GM12878 (cell line): ENCODE measurements at regions not wholly inside any gene's neighbourhood (a gene's known extent, or its start where the extent isn't known, plus 50 kb on each side); places are given as distances from the start of the nearest gene placed in this dataset.

Experiments used
- ATAC-seq: fragments of 200-7000 bp; cut with Tn5 transposase; 3 replicates; pipeline ENCODE4 v1.9.1; 2020; ENCODE audit warnings: mild to moderate bottlenecking, moderate library complexity
- BruUV-seq: library from RNA; stranded (reverse); fragments of 400-500 nt; replicated peaks from 2 replicates; lab custom pipeline; 2021; lab: Mats Ljungman, UMichigan
- CTCF ChIA-PET: fragments of 300-600 bp; sonication (Branson Sonifier 250); formaldehyde crosslinking; extraction: SDS; loops from one replicate; lab custom pipeline; 2021; ENCODE audit warnings: inconsistent platforms; lab: Yijun Ruan, JAX
- POLR2A ChIA-PET: fragments of 350-600 bp; formaldehyde crosslinking; extraction: SDS; loops from one replicate; lab custom pipeline; 2021; ENCODE audit warnings: inconsistent platforms; lab: Charles Lee
- RAD21 ChIA-PET: fragments of 300-600 bp; sonication (Branson Sonifier 250); formaldehyde crosslinking; loops from one replicate; lab custom pipeline; 2023; ENCODE audit warnings: antibody characterized with exemption; ENCODE audit not compliant: unreplicated experiment; lab: Charles Lee
- SMC1A ChIA-PET: fragments of 300-600 bp; sonication (Branson Sonifier 250); formaldehyde crosslinking; loops from one replicate; lab custom pipeline; 2023; ENCODE audit not compliant: unreplicated experiment, uncharacterized antibody; lab: Charles Lee
- DNase-seq: peaks from one replicate; pipeline ENCODE4 v3.0.0-alpha.2; 2011; ENCODE audit warnings: low read depth, low spot score
- FAIRE-seq: peaks from 3 replicates; lab custom pipeline; 2011; peaks lifted over from hg19 to GRCh38; lab: Jason Lieb, UNC
- H2AFZ ChIP-seq: 2 replicates; pipeline ENCODE4 v1.6.0; 2011; ENCODE audit warnings: low read depth, low read length, control low read depth; ENCODE audit not compliant: control insufficient read depth
- H3K27ac ChIP-seq: 2 replicates; pipeline ENCODE4 v1.5.1; 2011; ENCODE audit warnings: control low read depth; ENCODE audit not compliant: control insufficient read depth, insufficient read depth
- H3K27me3 ChIP-seq, 2 experiments: replicated peaks in 1 of 2; 2 replicates each; pipeline versions ENCODE4 v1.6.0 to v1.6.1; 2011; ENCODE audit warnings: low read length in 1 of 2; ENCODE audit not compliant: control insufficient read depth in 2 of 2, insufficient read depth in 2 of 2
- H3K36me3 ChIP-seq, 2 experiments: 2 replicates each; pipeline ENCODE4 v1.5.1; 2011; ENCODE audit warnings: low read length in 1 of 2; ENCODE audit not compliant: control insufficient read depth in 2 of 2, insufficient read depth in 2 of 2
- H3K4me1 ChIP-seq: 2 replicates; pipeline ENCODE4 v1.6.1; 2011; ENCODE audit warnings: mild to moderate bottlenecking, low read length, moderate library complexity, mixed read lengths; ENCODE audit not compliant: control insufficient read depth, insufficient read depth
- H3K4me2 ChIP-seq: 2 replicates; pipeline ENCODE4 v1.6.0; 2011; ENCODE audit warnings: control low read depth; ENCODE audit not compliant: control insufficient read depth, insufficient read depth
- H3K4me3 ChIP-seq: fragments of 200-600 bp; sonication (generic); 2 replicates; pipeline ENCODE4 v1.5.1; 2016
- H3K79me2 ChIP-seq: 2 replicates; pipeline ENCODE4 v1.6.0; 2011; ENCODE audit warnings: low read length; ENCODE audit not compliant: control insufficient read depth, insufficient read depth
- H3K9ac ChIP-seq: 2 replicates; pipeline ENCODE4 v1.8.0; 2011; ENCODE audit warnings: low read length, control low read depth, mixed read lengths; ENCODE audit not compliant: control insufficient read depth, insufficient read depth
- H3K9me3 ChIP-seq: replicated peaks from 3 replicates; pipeline ENCODE4 v1.5.1; 2011; ENCODE audit warnings: mild to moderate bottlenecking, low read length; ENCODE audit not compliant: control insufficient read depth, insufficient read depth
- H4K20me1 ChIP-seq: 2 replicates; pipeline ENCODE4 v1.6.0; 2011; ENCODE audit not compliant: control insufficient read depth, insufficient read depth
- E2F8 ChIP-seq: fragments of 450-650 bp; IDR thresholded peaks from 2 replicates; pipeline ENCODE4 v1.6.1; 2018; ENCODE audit warnings: mild to moderate bottlenecking, low read depth, moderate library complexity; ENCODE audit not compliant: partially characterized antibody
- EZH2 ChIP-seq: IDR thresholded peaks from 2 replicates; pipeline ENCODE4 v1.6.1; 2012; ENCODE audit warnings: low read depth, mild to moderate bottlenecking, control low read depth, inconsistent platforms, low read length, borderline replicate concordance; ENCODE audit not compliant: control insufficient read depth
- FOXK2 ChIP-seq: fragments of 450-650 bp; IDR thresholded peaks from 2 replicates; pipeline ENCODE4 v1.6.1; 2017; ENCODE audit warnings: mild to moderate bottlenecking, moderate library complexity
- GABPA ChIP-seq: IDR thresholded peaks from 2 replicates; pipeline ENCODE4 v1.6.1; 2014; ENCODE audit warnings: antibody characterized with exemption, low read depth, mild to moderate bottlenecking, inconsistent platforms
- NBN ChIP-seq: fragments of 450-650 bp; IDR thresholded peaks from 2 replicates; pipeline ENCODE4 v1.6.1; 2016
- PAX5 ChIP-seq: IDR thresholded peaks from 2 replicates; pipeline ENCODE4 v1.6.1; 2011; ENCODE audit warnings: low read depth, low read length, borderline replicate concordance
- SIN3A ChIP-seq: IDR thresholded peaks from 2 replicates; pipeline ENCODE4 v1.6.1; 2012; ENCODE audit warnings: low read depth, low read length, improper control_type of control experiment
- SMARCA5 ChIP-seq: fragments of 450-650 bp; IDR thresholded peaks from 2 replicates; pipeline ENCODE4 v1.6.1; 2017; ENCODE audit warnings: mild to moderate bottlenecking
- SUZ12 ChIP-seq: fragments of 200-600 bp; sonication (generic); IDR thresholded peaks from one replicate; pipeline ENCODE4 v1.6.1; 2018; ENCODE audit warnings: antibody characterized with exemption, mild to moderate bottlenecking; ENCODE audit not compliant: unreplicated experiment
- TBL1XR1 ChIP-seq: IDR thresholded peaks from 2 replicates; pipeline ENCODE4 v1.6.1; 2012; ENCODE audit warnings: low read depth, low read length, improper control_type of control experiment
- WGBS: methylation state at CpG from one replicate; pipeline ENCODE4 v1.1.6; 2016; ENCODE audit warnings: low lambda C conversion rate; ENCODE audit not compliant: insufficient replicate concordance, insufficient coverage; ENCODE audit errors: missing lambda C conversion rate; 5-methylcytosine and 5-hydroxymethylcytosine counted together
- in situ Hi-C: fragments of 300-500 bp; cut with MboI; formaldehyde crosslinking; loops from 9 replicates; pipeline ENCODE4 v1.14.3; 2018; ENCODE audit warnings: mixed read lengths
- intact Hi-C: fragments of 100-400 bp; cut with micrococcal nuclease; formaldehyde crosslinking; loops from one replicate; pipeline ENCODE4 v1.14.2; 2022; ENCODE audit not compliant: unreplicated experiment

- Histone ChIP-seq H3K4me1 (no peaks in the 10 kb centered on the region), H2AFZ (no peak overlapping the region), H4K20me1 (no peaks in the 10 kb centered on the region), H3K36me3 (no peaks in the 10 kb centered on the region), H3K4me2 (no peak overlapping the region), H3K27ac (no peak overlapping the region), H3K4me3 (no peak overlapping the region), H3K9me3 (no peaks in the 10 kb centered on the region), H3K9ac (no peak overlapping the region), H3K79me2 (no peaks in the 10 kb centered on the region), H3K27me3 (no peaks in the 10 kb centered on the region)
- FAIRE-seq, result no peak
- POLR2A ChIA-PET, result no interaction called here
- WGBS, result 44% methylated on average over 7 of the region's 7 CpGs
- intact Hi-C loops (no loop called here), in situ Hi-C loops (no loop called here)
- CTCF ChIA-PET, result interaction anchor here (1.1 kb wide), 2 partner anchors 14 to 196 kb away, joined by 3 read pairs; no protein-coding TSS in a partner anchor
- RAD21 ChIA-PET, result no interaction called here
- DNase-seq, result no peak
- no TSS peak for BruUV-seq
- TF ChIP-seq PAX5, result no peak
- TF ChIP-seq GABPA, result no peak
- TF ChIP-seq NBN, result no peak
- no peak for TF ChIP-seq EZH2
- TF ChIP-seq E2F8, result no peak
- TF ChIP-seq FOXK2, result no peak
- TF ChIP-seq TBL1XR1, result no peak
- TF ChIP-seq SUZ12, result no peak
- no peak for TF ChIP-seq SIN3A
- TF ChIP-seq SMARCA5, result no peak
- ATAC-seq, result no peak
- SMC1A ChIA-PET, result interaction anchor here (1.3 kb wide), 1 partner anchor 11 kb away, joined by 4 read pairs; no protein-coding TSS in a partner anchor
Measured at GRCh38 chr3:81864272-81864671, 102.8 kb upstream of the GBE1 start.
